Endodermal cell (in vitro differentiated cells): ENCODE measurements at regions not wholly inside any gene's neighbourhood (a gene's known extent, or its start where the extent isn't known, plus 50 kb on each side); places are given as distances from the start of the nearest gene placed in this dataset.
A peak's percentile ranks its signal among the peaks of the same experiment; 100 is the strongest.

Experiments used
- DNase-seq: peaks from one replicate; pipeline ENCODE4 v3.0.0-alpha.2; 2017
- H3K27ac ChIP-seq: 2 replicates; pipeline ENCODE4 v1.5.1; 2013; ENCODE audit warnings: mild to moderate bottlenecking, low read depth, low read length, moderate library complexity
- H3K27me3 ChIP-seq: 2 replicates; pipeline ENCODE4 v1.6.1; 2013; ENCODE audit warnings: mild to moderate bottlenecking, low read length, moderate library complexity; ENCODE audit not compliant: insufficient read depth, control insufficient read depth, poor library complexity, severe bottlenecking
- H3K36me3 ChIP-seq: 2 replicates; pipeline ENCODE4 v1.7.0; 2013; ENCODE audit warnings: mild to moderate bottlenecking, low read length, moderate library complexity; ENCODE audit not compliant: control insufficient read depth, insufficient read depth
- H3K4me1 ChIP-seq: one replicate; pipeline ENCODE4 v1.7.0; 2013; ENCODE audit warnings: low read length; ENCODE audit not compliant: control insufficient read depth, insufficient read depth
- H3K4me3 ChIP-seq: 2 replicates; pipeline ENCODE4 v1.5.1; 2013; ENCODE audit warnings: mild to moderate bottlenecking, low read length, moderate library complexity
- H3K9ac ChIP-seq: 2 replicates; pipeline ENCODE4 v1.6.1; 2013; ENCODE audit warnings: mild to moderate bottlenecking, low read length, moderate library complexity; ENCODE audit not compliant: poor library complexity, severe bottlenecking; ENCODE audit errors: extremely low read depth
- H3K9me3 ChIP-seq: 2 replicates; pipeline ENCODE4 v1.6.1; 2013; ENCODE audit warnings: mild to moderate bottlenecking, low read length, moderate library complexity; ENCODE audit not compliant: control insufficient read depth
- H3K27ac Mint-ChIP-seq: 2 replicates; pipeline ENCODE4 v1.8.0; 2020; ENCODE audit warnings: mixed read lengths
- H3K27me3 Mint-ChIP-seq: 2 replicates; pipeline ENCODE4 v1.8.0; 2021; ENCODE audit warnings: mild to moderate bottlenecking, mixed read lengths; ENCODE audit not compliant: insufficient read depth
- H3K36me3 Mint-ChIP-seq: 2 replicates; pipeline ENCODE4 v1.8.0; 2020; ENCODE audit warnings: low read depth, mixed read lengths
- H3K4me1 Mint-ChIP-seq: 2 replicates; pipeline ENCODE4 v1.8.0; 2020; ENCODE audit warnings: mixed read lengths
- H3K4me3 Mint-ChIP-seq: 2 replicates; pipeline ENCODE4 v1.8.0; 2020; ENCODE audit warnings: mild to moderate bottlenecking, moderate library complexity, mixed read lengths
- H3K9me3 Mint-ChIP-seq: 2 replicates; pipeline ENCODE4 v1.8.0; 2020; ENCODE audit warnings: mild to moderate bottlenecking, mixed read lengths
- CTCF ChIP-seq: fragments of 200-600 bp; sonication (generic); conservative IDR thresholded peaks from 2 replicates; pipeline ENCODE4 v1.5.0; 2021; ENCODE audit warnings: antibody characterized with exemption, mild to moderate bottlenecking
- WGBS, 2 experiments: methylation state at CpG; one replicate each; pipeline versions ENCODE4 v1.1.5 to v1.1.7; 2013; ENCODE audit warnings: missing lambda C conversion rate in 2 of 2, mixed read lengths in 1 of 2; ENCODE audit not compliant: insufficient coverage in 1 of 2, insufficient read length in 1 of 2; 5-methylcytosine and 5-hydroxymethylcytosine counted together

DNA sequence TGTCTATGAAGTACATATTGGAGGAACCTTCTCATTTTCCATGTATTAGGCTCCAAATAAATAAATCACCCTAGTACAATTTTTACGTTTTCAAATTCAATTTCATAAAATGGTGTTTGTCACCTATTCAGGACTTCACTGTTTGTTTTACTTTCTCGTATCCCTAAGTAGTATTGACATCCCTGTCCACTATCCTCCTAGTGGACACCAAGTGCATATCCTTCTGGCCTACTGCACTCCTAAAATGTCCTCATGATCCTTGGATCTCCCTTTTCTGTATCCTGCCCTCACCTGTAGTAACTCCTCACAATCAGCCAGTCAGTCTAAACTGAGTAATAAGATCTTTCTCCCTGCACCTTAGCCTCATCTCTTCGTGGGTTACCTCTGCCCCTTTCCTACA lies 539.9 kb downstream of the DMRTA1 start:
- no peaks in the 10 kb centered on the region for H3K27me3 ChIP-seq
- Mint-ChIP-seq H3K9me3 (no peaks in the 10 kb centered on the region), H3K4me1 (peaks cover 8% of the 10 kb centered on the region), H3K27me3 (no peaks in the 10 kb centered on the region), H3K36me3 (no peaks in the 10 kb centered on the region), H3K27ac (no peak overlapping the region), H3K4me3 (no peak overlapping the region)
- H3K4me3 ChIP-seq, result no peak overlapping the region
- no peak overlapping the region for H3K27ac ChIP-seq
- H3K4me1 ChIP-seq, result no peaks in the 10 kb centered on the region
- H3K9me3 ChIP-seq, result no peaks in the 10 kb centered on the region
- no peak overlapping the region for H3K9ac ChIP-seq
- peak; percentile 68 for TF ChIP-seq CTCF
- WGBS, 2 experiments, result 92 to 100% methylated on average over 3 of the region's 3 CpGs
- no peaks in the 10 kb centered on the region for H3K36me3 ChIP-seq
- no peak for DNase-seq

DNA sequence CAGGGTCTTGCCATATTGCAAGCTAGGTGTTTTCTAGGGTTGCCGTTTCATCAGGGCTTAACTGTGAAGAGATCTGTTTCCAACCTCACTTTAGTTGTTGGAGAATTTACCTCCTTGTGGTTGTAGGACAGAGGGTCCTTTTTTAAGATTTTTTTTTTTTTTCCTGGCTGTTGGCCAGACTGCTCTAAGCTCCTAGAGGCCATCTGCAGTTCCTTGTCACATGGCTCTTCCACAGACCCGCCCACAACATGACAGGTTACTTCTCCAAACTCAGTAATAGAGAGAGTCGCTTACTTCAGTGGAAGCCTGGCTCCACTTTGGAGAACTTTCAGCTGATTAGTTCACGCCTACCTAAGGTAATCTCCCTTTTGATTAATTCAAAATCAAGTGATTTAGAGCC lies 543.7 kb downstream of the DMRTA1 start:
- H3K9me3 ChIP-seq, result no peaks in the 10 kb centered on the region
- no peak overlapping the region for H3K4me3 Mint-ChIP-seq
- no peak overlapping the region for H3K4me3 ChIP-seq
- TF ChIP-seq CTCF, result no peak
- DNase-seq, result no peak
- no peaks in the 10 kb centered on the region for H3K9me3 Mint-ChIP-seq
- H3K27me3 Mint-ChIP-seq, result no peaks in the 10 kb centered on the region
- 90 to 100% methylated on average over 2 to 4 of the region's 4 CpGs for WGBS, 2 experiments
- H3K4me1 ChIP-seq, result no peaks in the 10 kb centered on the region
- no peaks in the 10 kb centered on the region for H3K36me3 Mint-ChIP-seq
- H3K36me3 ChIP-seq, result no peaks in the 10 kb centered on the region
- H3K27ac Mint-ChIP-seq, result no peak overlapping the region
- H3K4me1 Mint-ChIP-seq, result peaks cover 8% of the 10 kb centered on the region
- no peak overlapping the region for H3K9ac ChIP-seq
- H3K27me3 ChIP-seq, result no peaks in the 10 kb centered on the region
- no peak overlapping the region for H3K27ac ChIP-seq

- no peak overlapping the region for H3K4me3 Mint-ChIP-seq
- no peaks in the 10 kb centered on the region for H3K4me1 ChIP-seq
- H3K9ac ChIP-seq, result no peak overlapping the region
- WGBS, 2 experiments, result 90 to 93% methylated on average over 3 of the region's 3 CpGs
- peaks cover 8% of the 10 kb centered on the region for H3K4me1 Mint-ChIP-seq
- H3K9me3 Mint-ChIP-seq, result peaks cover 20% of the 10 kb centered on the region
- no peaks in the 10 kb centered on the region for H3K36me3 ChIP-seq
- H3K9me3 ChIP-seq, result peaks cover 14% of the 10 kb centered on the region
- H3K27me3 ChIP-seq, result no peaks in the 10 kb centered on the region
- H3K27ac Mint-ChIP-seq, result no peak overlapping the region
- peaks cover 4% of the 10 kb centered on the region for H3K36me3 Mint-ChIP-seq
- H3K27ac ChIP-seq, result no peak overlapping the region
- TF ChIP-seq CTCF, result no peak
- no peaks in the 10 kb centered on the region for H3K27me3 Mint-ChIP-seq
- no peak for DNase-seq
- H3K4me3 ChIP-seq, result no peak overlapping the region
Observed at GRCh38 chr9:22992780-22993179, 546.2 kb downstream of the DMRTA1 start.
